ENCODE measurements at regions not wholly inside any gene's neighbourhood (a gene's known extent, or its start where the extent isn't known, plus 50 kb on each side); places are given as distances from the start of the nearest gene placed in this dataset.

DNA sequence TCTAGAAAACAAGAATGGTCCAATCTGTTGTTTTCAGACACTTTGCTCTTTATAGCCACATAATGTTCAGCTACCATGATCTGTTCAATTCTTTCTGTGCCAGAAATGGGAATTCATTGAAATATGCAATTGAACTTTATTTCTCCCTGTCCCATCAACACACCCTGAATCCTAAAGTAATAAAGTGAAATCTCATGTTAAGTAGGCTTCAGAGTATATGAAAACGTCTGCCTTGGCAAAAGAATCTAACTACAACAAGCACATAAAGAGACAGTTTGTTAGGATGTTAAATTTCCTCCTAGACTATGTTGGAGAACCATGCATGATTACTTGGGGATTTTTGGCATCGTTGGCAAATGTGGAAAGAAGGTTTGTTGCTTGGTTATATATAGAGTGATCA, 722.7 kb downstream of the XPNPEP1 start:
- CTCF ChIA-PET, result no interaction called here
- POLR2A ChIA-PET, result no interaction called here
- Histone ChIP-seq H3K36me3 (ENCODE audit: control insufficient read depth in 2 of 2, insufficient read depth in 1 of 2, low read length in 2 of 2) (no peaks in the 10 kb centered on the region), H3K9me3 (ENCODE audit: control insufficient read depth, insufficient read depth, low read depth, low read length) (no peaks in the 10 kb centered on the region), H3K4me1 (ENCODE audit: control insufficient read depth, insufficient read depth, low read length) (no peaks in the 10 kb centered on the region), H3K27ac (ENCODE audit: extremely low read depth, low read depth, low read length) (no peak overlapping the region), H3K4me3 (ENCODE audit: low read depth, low read length) (no peak overlapping the region)
- TF ChIP-seq, protein P1, sequence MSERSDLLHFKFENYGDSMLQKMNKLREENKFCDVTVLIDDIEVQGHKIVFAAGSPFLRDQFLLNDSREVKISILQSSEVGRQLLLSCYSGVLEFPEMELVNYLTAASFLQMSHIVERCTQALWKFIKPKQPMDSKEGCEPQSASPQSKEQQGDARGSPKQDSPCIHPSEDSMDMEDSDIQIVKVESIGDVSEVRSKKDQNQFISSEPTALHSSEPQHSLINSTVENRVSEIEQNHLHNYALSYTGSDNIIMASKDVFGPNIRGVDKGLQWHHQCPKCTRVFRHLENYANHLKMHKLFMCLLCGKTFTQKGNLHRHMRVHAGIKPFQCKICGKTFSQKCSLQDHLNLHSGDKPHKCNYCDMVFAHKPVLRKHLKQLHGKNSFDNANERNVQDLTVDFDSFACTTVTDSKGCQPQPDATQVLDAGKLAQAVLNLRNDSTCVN (tag by site-specific recombination; optimal IDR thresholded peaks at IDR 0.05), result no peak

DNA sequence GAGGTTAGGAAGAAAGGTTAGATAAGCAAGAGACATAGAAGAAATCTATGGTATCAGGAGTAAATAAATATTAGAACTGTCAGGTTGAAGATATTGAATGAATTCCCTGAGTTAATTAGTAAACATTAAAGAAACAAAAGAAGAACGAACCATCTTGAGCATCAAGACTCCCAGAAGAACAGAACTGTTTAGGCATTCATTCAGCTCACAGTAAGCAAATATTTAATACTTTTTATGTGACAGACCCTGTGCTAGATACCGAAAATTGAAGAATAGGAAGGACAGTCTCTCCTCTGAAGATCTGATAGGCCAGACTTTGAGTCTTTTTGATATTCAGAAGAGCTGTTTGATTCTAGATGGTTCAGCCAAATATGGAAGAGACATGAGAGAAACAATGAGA, 731.5 kb downstream of the XPNPEP1 start:
- POLR2A ChIA-PET, result no interaction called here
- Histone ChIP-seq H3K4me3 (ENCODE audit: low read depth, low read length) (no peak overlapping the region), H3K27ac (ENCODE audit: extremely low read depth, low read depth, low read length) (no peak overlapping the region), H3K4me1 (ENCODE audit: control insufficient read depth, insufficient read depth, low read length) (no peaks in the 10 kb centered on the region), H3K36me3 (ENCODE audit: control insufficient read depth in 2 of 2, insufficient read depth in 1 of 2, low read length in 2 of 2) (no peaks in the 10 kb centered on the region), H3K9me3 (ENCODE audit: control insufficient read depth, insufficient read depth, low read depth, low read length) (no peaks in the 10 kb centered on the region)
- CTCF ChIA-PET, result no interaction called here
- TF ChIP-seq ZNF112 (tag by site-specific recombination; IDR thresholded peaks at IDR 0.05) (no peak), ZNF544 (tag by site-specific recombination; IDR thresholded peaks at IDR 0.05) (no peak), ZFP3 (tag by site-specific recombination; IDR thresholded peaks at IDR 0.05; ENCODE audit: low read depth) (no peak), ZNF48 (tag by site-specific recombination; IDR thresholded peaks at IDR 0.05) (no peak), MYNN (tag by site-specific recombination; IDR thresholded peaks at IDR 0.05; ENCODE audit: borderline replicate concordance) (no peak)
- TF ChIP-seq, protein P2, sequence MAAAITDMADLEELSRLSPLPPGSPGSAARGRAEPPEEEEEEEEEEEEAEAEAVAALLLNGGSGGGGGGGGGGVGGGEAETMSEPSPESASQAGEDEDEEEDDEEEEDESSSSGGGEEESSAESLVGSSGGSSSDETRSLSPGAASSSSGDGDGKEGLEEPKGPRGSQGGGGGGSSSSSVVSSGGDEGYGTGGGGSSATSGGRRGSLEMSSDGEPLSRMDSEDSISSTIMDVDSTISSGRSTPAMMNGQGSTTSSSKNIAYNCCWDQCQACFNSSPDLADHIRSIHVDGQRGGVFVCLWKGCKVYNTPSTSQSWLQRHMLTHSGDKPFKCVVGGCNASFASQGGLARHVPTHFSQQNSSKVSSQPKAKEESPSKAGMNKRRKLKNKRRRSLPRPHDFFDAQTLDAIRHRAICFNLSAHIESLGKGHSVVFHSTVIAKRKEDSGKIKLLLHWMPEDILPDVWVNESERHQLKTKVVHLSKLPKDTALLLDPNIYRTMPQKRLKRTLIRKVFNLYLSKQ (tag by site-specific recombination; IDR thresholded peaks at IDR 0.05; ENCODE audit: borderline replicate concordance), result no peak
- TF ChIP-seq, protein P3, sequence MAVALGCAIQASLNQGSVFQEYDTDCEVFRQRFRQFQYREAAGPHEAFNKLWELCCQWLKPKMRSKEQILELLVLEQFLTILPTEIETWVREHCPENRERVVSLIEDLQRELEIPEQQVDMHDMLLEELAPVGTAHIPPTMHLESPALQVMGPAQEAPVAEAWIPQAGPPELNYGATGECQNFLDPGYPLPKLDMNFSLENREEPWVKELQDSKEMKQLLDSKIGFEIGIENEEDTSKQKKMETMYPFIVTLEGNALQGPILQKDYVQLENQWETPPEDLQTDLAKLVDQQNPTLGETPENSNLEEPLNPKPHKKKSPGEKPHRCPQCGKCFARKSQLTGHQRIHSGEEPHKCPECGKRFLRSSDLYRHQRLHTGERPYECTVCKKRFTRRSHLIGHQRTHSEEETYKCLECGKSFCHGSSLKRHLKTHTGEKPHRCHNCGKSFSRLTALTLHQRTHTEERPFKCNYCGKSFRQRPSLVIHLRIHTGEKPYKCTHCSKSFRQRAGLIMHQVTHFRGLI (tag by site-specific recombination; IDR thresholded peaks at IDR 0.05), result no peak

DNA sequence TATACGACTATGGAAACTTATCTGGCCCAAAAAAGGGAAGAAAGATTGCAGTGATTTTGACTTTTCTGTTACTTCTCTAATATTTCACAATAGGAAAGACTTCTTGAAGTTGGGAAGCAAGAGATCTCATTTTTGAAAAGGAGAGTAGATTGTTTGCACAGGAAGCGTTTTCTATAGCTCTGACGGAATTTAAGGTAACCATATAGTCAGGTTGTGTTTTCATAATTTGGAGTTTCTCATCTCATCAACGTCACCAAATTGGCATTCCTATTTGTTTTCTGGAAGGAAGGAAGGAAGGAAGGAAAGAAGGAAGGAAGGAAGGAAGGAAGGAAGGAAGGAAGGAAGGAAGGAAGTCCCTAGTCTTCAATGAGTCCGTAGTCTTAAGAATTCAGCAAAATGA, 732.0 kb downstream of the XPNPEP1 start:
- H3K4me3 ChIP-seq (ENCODE audit: low read depth, low read length), result no peak overlapping the region
- TF ChIP-seq WT1 (tag by site-specific recombination; IDR thresholded peaks at IDR 0.05) (no peak), ZNF670 (tag by site-specific recombination; IDR thresholded peaks at IDR 0.05; ENCODE audit: low read depth) (no peak), ZNF654 (tag by site-specific recombination; IDR thresholded peaks at IDR 0.05; ENCODE audit: low read depth) (no peak), ZNF776 (tag by site-specific recombination; IDR thresholded peaks at IDR 0.05; ENCODE audit: borderline replicate concordance) (no peak), ZNF366 (tag by site-specific recombination; conservative IDR thresholded peaks at IDR 0.05) (0 out of 2 replicates have a peak, but pooled peaks have one; percentile 23), ZIC2 (tag by site-specific recombination; IDR thresholded peaks at IDR 0.05) (no peak)
- ChIA-PET CTCF (no interaction called here), POLR2A (no interaction called here)
- H3K27ac ChIP-seq (ENCODE audit: extremely low read depth, low read depth, low read length), result no peak overlapping the region
- no peaks in the 10 kb centered on the region for H3K36me3 ChIP-seq (ENCODE audit: control insufficient read depth in 2 of 2, insufficient read depth in 1 of 2, low read length in 2 of 2)
- H3K9me3 ChIP-seq (ENCODE audit: control insufficient read depth, insufficient read depth, low read depth, low read length), result no peaks in the 10 kb centered on the region
- no peaks in the 10 kb centered on the region for H3K4me1 ChIP-seq (ENCODE audit: control insufficient read depth, insufficient read depth, low read length)

DNA sequence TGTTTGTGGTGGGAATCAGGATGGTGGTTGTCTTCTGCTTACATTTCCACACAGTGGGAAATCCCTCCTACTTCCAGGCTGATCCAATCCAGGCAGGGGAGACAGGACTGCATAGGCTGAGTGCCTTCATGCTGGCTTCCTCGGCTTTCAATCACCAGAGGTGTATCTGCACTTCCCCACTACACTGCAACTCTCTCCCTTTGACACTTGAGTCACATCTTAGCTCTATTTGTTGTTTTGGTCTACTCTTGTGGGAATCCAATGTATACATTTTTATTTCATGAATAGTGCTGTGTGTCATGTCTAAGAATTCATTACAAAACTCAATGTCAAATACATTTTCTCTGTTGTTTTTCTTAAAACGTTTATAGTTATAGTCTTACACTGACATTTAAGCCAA, 735.6 kb downstream of the XPNPEP1 start:
- Histone ChIP-seq H3K27ac (ENCODE audit: extremely low read depth, low read depth, low read length) (no peak overlapping the region), H3K36me3 (ENCODE audit: control insufficient read depth in 2 of 2, insufficient read depth in 1 of 2, low read length in 2 of 2) (no peaks in the 10 kb centered on the region), H3K4me3 (ENCODE audit: low read depth, low read length) (no peak overlapping the region), H3K4me1 (ENCODE audit: control insufficient read depth, insufficient read depth, low read length) (no peaks in the 10 kb centered on the region), H3K9me3 (ENCODE audit: control insufficient read depth, insufficient read depth, low read depth, low read length) (no peaks in the 10 kb centered on the region)
- ChIA-PET POLR2A (no interaction called here), CTCF (no interaction called here)
- TF ChIP-seq ZNF791 (tag by site-specific recombination; IDR thresholded peaks at IDR 0.05), result no peak
- no peak for TF ChIP-seq ZNF600 (tag by site-specific recombination; IDR thresholded peaks at IDR 0.05)
- no peak for TF ChIP-seq ZNF558 (tag by site-specific recombination; IDR thresholded peaks at IDR 0.05)
- no peak for TF ChIP-seq ZIC2 (tag by site-specific recombination; IDR thresholded peaks at IDR 0.05)
- no peak for TF ChIP-seq ZNF10 (tag by site-specific recombination; IDR thresholded peaks at IDR 0.05)
- TF ChIP-seq IKZF3 (tag by site-specific recombination; IDR thresholded peaks at IDR 0.05), result no peak
- TF ChIP-seq ZNF521 (tag by site-specific recombination; IDR thresholded peaks at IDR 0.05), result no peak
- TF ChIP-seq GLI2 (tag by site-specific recombination; IDR thresholded peaks at IDR 0.05; ENCODE audit: borderline replicate concordance, low read depth), result no peak
- TF ChIP-seq ZNF169 (tag by site-specific recombination; IDR thresholded peaks at IDR 0.05), result no peak
- TF ChIP-seq ZNF544 (tag by site-specific recombination; IDR thresholded peaks at IDR 0.05), result no peak
- no peak for TF ChIP-seq ZNF571 (tag by site-specific recombination; IDR thresholded peaks at IDR 0.05)
- TF ChIP-seq ZNF768 (tag by site-specific recombination; IDR thresholded peaks at IDR 0.05), result no peak
- TF ChIP-seq SCRT2 (tag by site-specific recombination; IDR thresholded peaks at IDR 0.05), result no peak
